DND-41 (cell line): ENCODE measurements at regions not wholly inside any gene's neighbourhood (a gene's known extent, or its start where the extent isn't known, plus 50 kb on each side); places are given as distances from the start of the nearest gene placed in this dataset.

ENCODE experiments used
- ATAC-seq: fragments of 200-7000 bp; cut with Tn5 transposase; 3 replicates; pipeline ENCODE4 v1.9.1; 2021; ENCODE audit warnings: low read depth; ENCODE audit not compliant: insufficient read depth
- DNase-seq: peaks from one replicate; pipeline ENCODE4 v3.0.0-alpha.2; 2020
- H2AFZ ChIP-seq: 2 replicates; pipeline ENCODE4 v1.6.0; 2012; ENCODE audit warnings: low read depth, low read length
- H3K27ac ChIP-seq: 2 replicates; pipeline ENCODE4 v1.5.1; 2012; ENCODE audit warnings: low read length, inconsistent platforms
- H3K27me3 ChIP-seq: fragments of 200-600 bp; sonication (generic); 2 replicates; pipeline ENCODE4 v1.6.0; 2012; ENCODE audit warnings: low read length, mild to moderate bottlenecking, inconsistent platforms; ENCODE audit not compliant: insufficient read depth, poor library complexity
- H3K36me3 ChIP-seq: 2 replicates; pipeline ENCODE4 v1.5.1; 2012; ENCODE audit warnings: low read length, inconsistent platforms; ENCODE audit not compliant: insufficient read depth
- H3K4me1 ChIP-seq: 2 replicates; pipeline ENCODE4 v1.5.1; 2012; ENCODE audit warnings: mild to moderate bottlenecking, low read length; ENCODE audit not compliant: insufficient read depth
- H3K4me2 ChIP-seq: 2 replicates; pipeline ENCODE4 v1.6.0; 2012; ENCODE audit warnings: mild to moderate bottlenecking, moderate library complexity, low read length, inconsistent platforms; ENCODE audit not compliant: insufficient read depth
- H3K4me3 ChIP-seq, 2 experiments: fragments of 200-600 bp in 1 of 2; shearing (Covaris generic) in 1 of 2; 2 replicates each; pipeline ENCODE4 v1.5.1; 2012 to 2016; ENCODE audit warnings: inconsistent platforms in 2 of 2, low read length in 2 of 2, mild to moderate bottlenecking in 2 of 2, low read depth in 1 of 2, moderate library complexity in 1 of 2
- H3K79me2 ChIP-seq: 2 replicates; pipeline ENCODE4 v1.6.0; 2012; ENCODE audit warnings: low read length, inconsistent platforms; ENCODE audit not compliant: insufficient read depth
- H3K9ac ChIP-seq: 2 replicates; pipeline ENCODE4 v1.6.0; 2012; ENCODE audit warnings: low read depth, mild to moderate bottlenecking, inconsistent platforms, low read length, moderate library complexity
- H3K9me3 ChIP-seq: 2 replicates; pipeline ENCODE4 v1.5.1; 2012; ENCODE audit warnings: low read length, moderate library complexity, mild to moderate bottlenecking, inconsistent platforms; ENCODE audit not compliant: insufficient read depth, severe bottlenecking
- H4K20me1 ChIP-seq: 2 replicates; pipeline ENCODE4 v1.6.0; 2012; ENCODE audit warnings: low read length; ENCODE audit not compliant: insufficient read depth
- CTCF ChIP-seq: IDR thresholded peaks from 2 replicates; pipeline ENCODE4 v1.5.1; 2012; ENCODE audit warnings: borderline replicate concordance, low read length, moderate library complexity, mild to moderate bottlenecking; ENCODE audit not compliant: poor library complexity, severe bottlenecking; ENCODE audit errors: extremely low read depth
- EZH2 ChIP-seq: IDR thresholded peaks from 3 replicates; pipeline ENCODE4 v1.6.1; 2012; ENCODE audit warnings: borderline replicate concordance, low read depth, mild to moderate bottlenecking, moderate library complexity, low read length, inconsistent platforms; ENCODE audit not compliant: severe bottlenecking

GRCh38 chr2:239514754-239515530, 114.1 kb upstream of the HDAC4 start:
- no peaks in the 10 kb centered on the region for H4K20me1 ChIP-seq
- H3K9ac ChIP-seq: no peak overlapping the region
- ATAC-seq (no peak), DNase-seq (no peak)
- peaks cover 33% of the 10 kb centered on the region for H3K4me1 ChIP-seq
- no peak overlapping the region for H2AFZ ChIP-seq
- no peak overlapping the region for H3K4me3 ChIP-seq
- H3K27me3 ChIP-seq: no peaks in the 10 kb centered on the region
- H3K79me2 ChIP-seq: no peaks in the 10 kb centered on the region
- peak overlapping the region; percentile 21; the same call in 1 of the 2 replicates for H3K27ac ChIP-seq
- no peaks in the 10 kb centered on the region for H3K36me3 ChIP-seq
- TF ChIP-seq EZH2 (no peak), CTCF (no peak)
- no peak overlapping the region for H3K4me2 ChIP-seq
- no peaks in the 10 kb centered on the region for H3K9me3 ChIP-seq

GRCh38 chr2:239512054-239512453, 111.2 kb upstream of the HDAC4 start:
- no peak overlapping the region for H3K4me3 ChIP-seq
- H2AFZ ChIP-seq: no peak overlapping the region
- H3K4me1 ChIP-seq: peaks cover 10% of the 10 kb centered on the region
- H4K20me1 ChIP-seq: no peaks in the 10 kb centered on the region
- no peak overlapping the region for H3K9ac ChIP-seq
- no peaks in the 10 kb centered on the region for H3K36me3 ChIP-seq
- TF ChIP-seq EZH2 (no peak), CTCF (no peak)
- H3K27me3 ChIP-seq: no peaks in the 10 kb centered on the region
- ATAC-seq (no peak), DNase-seq (peak; percentile 24)
- 0 out of 2 replicates have a peak overlapping the region, but pooled peaks have one; percentile 3 for H3K27ac ChIP-seq
- H3K4me2 ChIP-seq: no peak overlapping the region
- no peaks in the 10 kb centered on the region for H3K79me2 ChIP-seq
- no peaks in the 10 kb centered on the region for H3K9me3 ChIP-seq

GRCh38 chr2:239509373-239510143, 108.7 kb upstream of the HDAC4 start:
- Histone ChIP-seq H3K9ac (no peak overlapping the region), H4K20me1 (no peaks in the 10 kb centered on the region), H3K27ac (no peak overlapping the region), H3K4me3 (no peak overlapping the region), H3K36me3 (no peaks in the 10 kb centered on the region), H3K27me3 (no peaks in the 10 kb centered on the region), H3K79me2 (no peaks in the 10 kb centered on the region), H3K9me3 (no peaks in the 10 kb centered on the region), H3K4me1 (peaks cover 10% of the 10 kb centered on the region), H3K4me2 (no peak overlapping the region), H2AFZ (no peak overlapping the region)
- no peak for ATAC-seq
- TF ChIP-seq EZH2 (no peak), CTCF (no peak)
- no peak for DNase-seq
